SK-N-SH (cell line): ENCODE measurements at regions not wholly inside any gene's neighbourhood (a gene's known extent, or its start where the extent isn't known, plus 50 kb on each side); places are given as distances from the start of the nearest gene placed in this dataset.

ENCODE experiments used
- CTCF ChIA-PET: fragments of 300-600, 350-600 bp; formaldehyde crosslinking; extraction: SDS; loops from one replicate; lab custom pipeline; 2021; lab: Yijun Ruan, JAX
- POLR2A ChIA-PET: fragments of 350-600 bp; sonication (Branson Sonifier 250); formaldehyde crosslinking; extraction: SDS; loops from one replicate; lab custom pipeline; 2020; ENCODE audit warnings: antibody characterized with exemption, inconsistent platforms; lab: Yijun Ruan, JAX
- DNase-seq: peaks from one replicate; pipeline ENCODE4 v3.0.0; 2012
- H2AFZ ChIP-seq: fragments of 200-600 bp; sonication (generic); 2 replicates; pipeline ENCODE4 v1.8.1; 2016; ENCODE audit warnings: antibody characterized with exemption, mild to moderate bottlenecking, low read depth
- H3F3A ChIP-seq: fragments of 200-600 bp; sonication (generic); replicated peaks from 2 replicates; pipeline ENCODE3; 2016; ENCODE audit warnings: antibody characterized with exemption, mild to moderate bottlenecking; ENCODE audit not compliant: insufficient read depth
- H3K27ac ChIP-seq, 2 experiments: fragments of 200-500 bp in 1 of 2; fragments of 200-600 bp in 1 of 2; sonication (Bioruptor generic) in 1 of 2; sonication (generic), shearing (Covaris generic) in 1 of 2; 2 replicates each; pipeline versions ENCODE4 v1.5.1 to v1.6.1; 2014 to 2016; ENCODE audit warnings: low read depth in 2 of 2, inconsistent platforms in 1 of 2, low read length in 1 of 2, mild to moderate bottlenecking in 1 of 2, mixed read lengths in 1 of 2
- H3K27me3 ChIP-seq: fragments of 200-600 bp; sonication (generic), shearing (Covaris generic); 2 replicates; pipeline ENCODE4 v1.6.1; 2016; ENCODE audit warnings: mixed run types; ENCODE audit not compliant: insufficient read depth
- H3K36me3 ChIP-seq, 2 experiments: fragments of 200-500 bp in 1 of 2; fragments of 200-600 bp in 1 of 2; sonication (Bioruptor generic) in 1 of 2; sonication (generic) in 1 of 2; replicated peaks in 1 of 2; 2 replicates each; pipeline versions ENCODE3 to v1.5.1; 2014 to 2016; ENCODE audit warnings: low read length in 1 of 2, mild to moderate bottlenecking in 1 of 2; ENCODE audit not compliant: insufficient read depth in 2 of 2, control insufficient read depth in 1 of 2
- H3K4me1 ChIP-seq, 2 experiments: fragments of 200-500 bp in 1 of 2; fragments of 200-600 bp in 1 of 2; sonication (Bioruptor generic) in 1 of 2; sonication (generic), shearing (Covaris generic) in 1 of 2; 2 replicates each; pipeline versions ENCODE4 v1.5.1 to v1.6.1; 2014 to 2016; ENCODE audit warnings: low read depth in 1 of 2, low read length in 1 of 2, mixed run types in 1 of 2; ENCODE audit not compliant: insufficient read depth in 2 of 2, control insufficient read depth in 1 of 2
- H3K4me2 ChIP-seq: fragments of 200-600 bp; sonication (generic), shearing (Covaris generic); 2 replicates; pipeline ENCODE4 v1.6.1; 2017; ENCODE audit warnings: mixed run types
- H3K4me3 ChIP-seq, 2 experiments: fragments of 200-500 bp in 1 of 2; fragments of 200-600 bp in 1 of 2; sonication (Bioruptor generic) in 1 of 2; sonication (generic), shearing (Covaris generic) in 1 of 2; 2 replicates each; pipeline versions ENCODE4 v1.5.1 to v1.8.1; 2014 to 2016; ENCODE audit warnings: low read depth in 2 of 2, inconsistent platforms in 1 of 2, low read length in 1 of 2, mild to moderate bottlenecking in 1 of 2, mixed read lengths in 1 of 2, moderate library complexity in 1 of 2
- H3K79me2 ChIP-seq: fragments of 200-600 bp; sonication (generic); 2 replicates; pipeline ENCODE4 v1.8.1; 2017; ENCODE audit warnings: mild to moderate bottlenecking; ENCODE audit not compliant: insufficient read depth
- H3K9ac ChIP-seq: fragments of 200-600 bp; sonication (generic); 2 replicates; pipeline ENCODE4 v1.6.1; 2017; ENCODE audit warnings: mixed run types
- H3K9me2 ChIP-seq: fragments of 200-600 bp; sonication (generic); 2 replicates; pipeline ENCODE4 v1.6.1; 2017; ENCODE audit warnings: mixed run types
- H3K9me3 ChIP-seq: fragments of 200-600 bp; sonication (generic); 2 replicates; pipeline ENCODE4 v1.6.1; 2017; ENCODE audit warnings: mixed run types, mild to moderate bottlenecking, moderate library complexity
- H4K20me1 ChIP-seq: fragments of 200-600 bp; sonication (generic); 2 replicates; pipeline ENCODE4 v1.6.1; 2017; ENCODE audit warnings: mild to moderate bottlenecking, mixed run types; ENCODE audit not compliant: insufficient read depth
- CHD2 ChIP-seq: fragments of 150-350 bp; IDR thresholded peaks from 2 replicates; pipeline ENCODE4 v1.6.1; 2018; ENCODE audit warnings: low read length; ENCODE audit not compliant: partially characterized antibody
- ELF1 ChIP-seq: IDR thresholded peaks from 2 replicates; pipeline ENCODE4 v1.4.0; 2012
- EP300 ChIP-seq, 2 experiments: IDR thresholded peaks; 2 replicates each; pipeline versions ENCODE4 v1.4.0 to v1.6.1; 2012; ENCODE audit warnings: borderline replicate concordance in 1 of 2, low read depth in 1 of 2, low read length in 1 of 2
- FOSL2 ChIP-seq: IDR thresholded peaks from 2 replicates; pipeline ENCODE4 v1.4.0; 2012; ENCODE audit warnings: low read depth, mild to moderate bottlenecking, moderate library complexity, borderline replicate concordance
- FOXJ3 ChIP-seq: sonication (generic); formaldehyde crosslinking; IDR thresholded peaks from 2 replicates; pipeline ENCODE4 v1.5.1; 2020; ENCODE audit warnings: mild to moderate bottlenecking, missing genetic modification reagents
- MAX ChIP-seq: IDR thresholded peaks from 2 replicates; pipeline ENCODE4 v1.4.0; 2012; ENCODE audit warnings: low read depth
- MEF2A ChIP-seq: IDR thresholded peaks from 2 replicates; pipeline ENCODE4 v1.4.0; 2012; ENCODE audit warnings: low read depth, borderline replicate concordance
- NFIC ChIP-seq: IDR thresholded peaks from 2 replicates; pipeline ENCODE4 v1.4.0; 2012; ENCODE audit warnings: borderline replicate concordance
- NRF1 ChIP-seq: IDR thresholded peaks from 2 replicates; pipeline ENCODE4 v1.6.1; 2012; ENCODE audit warnings: low read depth, mild to moderate bottlenecking, low read length
- POLR2AphosphoS5 ChIP-seq: IDR thresholded peaks from 2 replicates; pipeline ENCODE4 v1.6.1; 2012; ENCODE audit warnings: low read depth, low read length
- RAD21 ChIP-seq: IDR thresholded peaks from 2 replicates; pipeline ENCODE4 v1.6.1; 2012; ENCODE audit warnings: mild to moderate bottlenecking, low read length
- RFX5 ChIP-seq: IDR thresholded peaks from 2 replicates; pipeline ENCODE4 v1.6.1; 2012; ENCODE audit warnings: mild to moderate bottlenecking, improper control_type of control experiment, low read length
- SIN3A ChIP-seq: IDR thresholded peaks from 2 replicates; pipeline ENCODE4 v1.6.1; 2012; ENCODE audit warnings: low read depth, mild to moderate bottlenecking, low read length, moderate library complexity, borderline replicate concordance
- TAF1 ChIP-seq: IDR thresholded peaks from 2 replicates; pipeline ENCODE4 v1.6.1; 2012; ENCODE audit warnings: low read depth, mild to moderate bottlenecking, low read length, moderate library complexity, borderline replicate concordance
- TCF12 ChIP-seq: IDR thresholded peaks from 2 replicates; pipeline ENCODE4 v1.4.0; 2012
- USF2 ChIP-seq: fragments of 150-350 bp; IDR thresholded peaks from 2 replicates; pipeline ENCODE4 v1.6.1; 2017; ENCODE audit warnings: antibody characterized with exemption, low read length, low read depth, borderline replicate concordance
- YY1 ChIP-seq: IDR thresholded peaks from 2 replicates; pipeline ENCODE4 v1.4.0; 2012; ENCODE audit warnings: low read depth, mild to moderate bottlenecking
- TF ChIP-seq, protein P1 (sequence below): fragments of 150-350 bp; IDR thresholded peaks from 2 replicates; pipeline ENCODE4 v1.6.1; 2016; ENCODE audit warnings: mild to moderate bottlenecking, low read depth, low read length
- TF ChIP-seq, protein P2 (sequence below): IDR thresholded peaks from 2 replicates; pipeline ENCODE4 v1.4.0; 2012; ENCODE audit warnings: low read depth, borderline replicate concordance
- TF ChIP-seq, protein P3 (sequence below): IDR thresholded peaks from 2 replicates; pipeline ENCODE4; 2012

DNA sequence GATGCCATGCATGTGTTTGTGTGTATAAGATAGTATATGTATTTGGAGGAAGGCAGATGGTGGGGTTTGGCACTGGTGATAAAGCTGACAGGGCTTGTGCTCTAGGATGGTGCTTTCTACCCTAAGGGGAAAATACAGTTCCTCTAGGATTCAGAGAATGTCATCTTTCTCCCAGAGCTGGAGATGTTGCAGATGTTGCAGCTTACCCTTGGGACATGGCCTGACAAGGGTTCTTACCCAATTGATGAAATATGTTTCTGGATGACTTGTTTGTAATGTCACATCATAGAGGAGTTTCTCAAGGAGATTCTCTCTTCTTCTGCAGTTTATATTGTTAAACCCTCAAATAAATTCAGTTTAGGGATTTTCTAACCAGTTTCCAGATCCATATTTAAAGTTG lies 52.5 kb upstream of the PITX2 start:
- H3K9me2 ChIP-seq, result no peaks in the 10 kb centered on the region
- no peak overlapping the region for H3K4me3 ChIP-seq
- H3K9ac ChIP-seq, result no peak overlapping the region
- H2AFZ ChIP-seq, result no peak overlapping the region
- H3K27ac ChIP-seq, result no peak overlapping the region
- H3K36me3 ChIP-seq, result no peaks in the 10 kb centered on the region
- H3K4me2 ChIP-seq, result no peak overlapping the region
- H3K9me3 ChIP-seq, result no peaks in the 10 kb centered on the region
- H4K20me1 ChIP-seq, result no peaks in the 10 kb centered on the region
- TF ChIP-seq NRF1, result no peak
- no peak for TF ChIP-seq MEF2A
- TF ChIP-seq ELF1, result no peak
- no peak for TF ChIP-seq YY1
- no peak for TF ChIP-seq RFX5
- no peak for TF ChIP-seq SIN3A
- no peak for TF ChIP-seq POLR2AphosphoS5
- no peak for TF ChIP-seq TCF12
- TF ChIP-seq RAD21, result no peak
- no peak for TF ChIP-seq FOSL2
- TF ChIP-seq USF2, result no peak
- TF ChIP-seq NFIC, result no peak
- TF ChIP-seq, protein P1, sequence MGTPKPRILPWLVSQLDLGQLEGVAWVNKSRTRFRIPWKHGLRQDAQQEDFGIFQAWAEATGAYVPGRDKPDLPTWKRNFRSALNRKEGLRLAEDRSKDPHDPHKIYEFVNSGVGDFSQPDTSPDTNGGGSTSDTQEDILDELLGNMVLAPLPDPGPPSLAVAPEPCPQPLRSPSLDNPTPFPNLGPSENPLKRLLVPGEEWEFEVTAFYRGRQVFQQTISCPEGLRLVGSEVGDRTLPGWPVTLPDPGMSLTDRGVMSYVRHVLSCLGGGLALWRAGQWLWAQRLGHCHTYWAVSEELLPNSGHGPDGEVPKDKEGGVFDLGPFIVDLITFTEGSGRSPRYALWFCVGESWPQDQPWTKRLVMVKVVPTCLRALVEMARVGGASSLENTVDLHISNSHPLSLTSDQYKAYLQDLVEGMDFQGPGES, result no peak
- TF ChIP-seq CHD2, result no peak
- no peak for TF ChIP-seq TAF1
- no peak for TF ChIP-seq FOXJ3 (CRISPR knock-in tag)
- TF ChIP-seq MAX, result no peak
- CTCF ChIA-PET, result no interaction called here
- H3K79me2 ChIP-seq, result no peaks in the 10 kb centered on the region
- no peak for DNase-seq
- H3K27me3 ChIP-seq, result no peaks in the 10 kb centered on the region
- no peaks in the 10 kb centered on the region for H3K4me1 ChIP-seq
- no peaks in the 10 kb centered on the region for H3F3A ChIP-seq
- POLR2A ChIA-PET, result no interaction called here

GRCh38 chr4:110676241-110676640 lies 53.4 kb upstream of the PITX2 start:
- Histone ChIP-seq H3F3A (no peaks in the 10 kb centered on the region), H3K4me1 (no peaks in the 10 kb centered on the region), H2AFZ (no peak overlapping the region), H3K79me2 (no peaks in the 10 kb centered on the region), H3K27ac (no peak overlapping the region), H3K9ac (no peak overlapping the region), H3K4me2 (no peak overlapping the region), H3K27me3 (no peaks in the 10 kb centered on the region), H3K9me3 (no peaks in the 10 kb centered on the region), H4K20me1 (no peaks in the 10 kb centered on the region), H3K36me3 (no peaks in the 10 kb centered on the region)
- CTCF ChIA-PET, result no interaction called here
- DNase-seq, result no peak
- no peak for TF ChIP-seq EP300 (IDR thresholded peaks at IDR 0.05; ENCODE audit: borderline replicate concordance in 1 of 2, low read depth in 1 of 2, low read length in 1 of 2)
- no peak for TF ChIP-seq CHD2
- TF ChIP-seq, protein P2, sequence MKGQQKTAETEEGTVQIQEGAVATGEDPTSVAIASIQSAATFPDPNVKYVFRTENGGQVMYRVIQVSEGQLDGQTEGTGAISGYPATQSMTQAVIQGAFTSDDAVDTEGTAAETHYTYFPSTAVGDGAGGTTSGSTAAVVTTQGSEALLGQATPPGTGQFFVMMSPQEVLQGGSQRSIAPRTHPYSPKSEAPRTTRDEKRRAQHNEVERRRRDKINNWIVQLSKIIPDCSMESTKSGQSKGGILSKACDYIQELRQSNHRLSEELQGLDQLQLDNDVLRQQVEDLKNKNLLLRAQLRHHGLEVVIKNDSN, result no peak
- no peak for TF ChIP-seq ELF1
- TF ChIP-seq NFIC, result no peak
- TF ChIP-seq, protein P3, sequence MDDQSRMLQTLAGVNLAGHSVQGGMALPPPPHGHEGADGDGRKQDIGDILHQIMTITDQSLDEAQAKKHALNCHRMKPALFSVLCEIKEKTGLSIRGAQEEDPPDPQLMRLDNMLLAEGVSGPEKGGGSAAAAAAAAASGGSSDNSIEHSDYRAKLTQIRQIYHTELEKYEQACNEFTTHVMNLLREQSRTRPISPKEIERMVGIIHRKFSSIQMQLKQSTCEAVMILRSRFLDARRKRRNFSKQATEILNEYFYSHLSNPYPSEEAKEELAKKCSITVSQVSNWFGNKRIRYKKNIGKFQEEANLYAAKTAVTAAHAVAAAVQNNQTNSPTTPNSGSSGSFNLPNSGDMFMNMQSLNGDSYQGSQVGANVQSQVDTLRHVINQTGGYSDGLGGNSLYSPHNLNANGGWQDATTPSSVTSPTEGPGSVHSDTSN, result no peak
- no peak for TF ChIP-seq MEF2A
- TF ChIP-seq, all 33 proteins: peak for 0
- no peaks in the 10 kb centered on the region for H3K9me2 ChIP-seq
- POLR2A ChIA-PET, result no interaction called here
- H3K4me3 ChIP-seq, result no peak overlapping the region
